ENCODE measurements at regions not wholly inside any gene's neighbourhood (a gene's known extent, or its start where the extent isn't known, plus 50 kb on each side); places are given as distances from the start of the nearest gene placed in this dataset.

DNA sequence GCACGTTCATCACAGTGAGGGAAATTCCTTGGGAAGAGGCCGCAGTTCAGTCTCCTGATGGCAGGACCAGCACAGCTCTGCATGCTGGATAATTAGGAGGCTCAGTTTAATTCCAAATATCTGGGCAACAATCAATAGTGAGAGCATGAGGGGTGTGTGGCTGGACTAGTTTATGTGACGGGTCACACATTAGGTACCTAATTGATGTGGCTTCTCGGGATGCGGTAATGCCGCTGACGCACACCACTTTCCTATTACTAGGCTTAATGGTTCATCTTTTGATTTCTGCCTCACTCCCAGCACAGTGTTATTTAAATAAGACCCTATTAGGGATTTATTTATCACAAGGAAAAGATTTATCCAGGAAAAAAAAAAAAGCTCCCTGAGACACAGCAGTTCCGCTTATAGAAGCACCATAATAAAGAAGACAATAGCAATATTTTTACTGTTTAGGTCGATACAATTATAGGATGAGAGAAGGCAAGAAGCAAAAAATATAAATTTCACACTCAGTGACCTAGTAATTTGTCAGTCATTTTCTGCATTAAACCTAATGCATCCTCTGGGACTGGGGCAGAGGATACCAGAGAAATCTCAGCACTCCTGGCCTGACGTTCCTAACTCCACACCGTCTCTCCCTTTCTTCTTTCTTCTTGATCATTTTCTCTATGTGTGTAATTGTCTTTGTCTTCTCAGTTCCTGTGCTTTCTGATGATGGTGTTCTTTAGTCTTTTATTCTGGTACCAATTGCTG is 264.7 kb upstream of the SLC14A2 start:
- H3K27ac ChIP-seq (ENCODE audit: low read length in 2 of 2), result no peak overlapping the region
- WGBS (ENCODE audit: insufficient coverage), result no CpG with 5 or more reads among the region's 11 CpGs
- ATAC-seq (ENCODE audit: low read depth), result no peak

DNA sequence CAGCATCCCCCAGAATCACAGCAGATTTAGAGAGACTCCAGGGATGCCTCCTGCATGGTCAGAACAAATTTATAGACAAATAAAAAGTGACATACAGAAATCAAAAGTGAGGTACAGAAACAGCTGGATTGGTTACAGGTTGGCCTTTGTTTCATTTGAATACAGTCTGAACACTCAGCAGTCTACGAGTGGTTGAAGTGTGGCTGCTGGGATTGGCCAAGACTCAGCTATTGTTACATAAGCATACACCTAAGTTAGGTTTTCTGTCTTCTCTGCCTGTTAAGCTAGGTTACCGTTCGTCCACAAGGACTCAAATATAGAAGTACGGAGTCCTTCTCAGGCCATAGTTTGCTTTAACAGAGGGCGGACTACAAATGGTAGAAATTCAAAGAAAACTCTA is 262.4 kb upstream of the SLC14A2 start:
- H3K36me3 ChIP-seq (replicated peaks in 1 of 2; ENCODE audit: control extremely low read depth in 1 of 2, control insufficient read depth in 1 of 2, extremely low read depth in 1 of 2, insufficient read depth in 2 of 2, low read length in 1 of 2), result no peaks in the 10 kb centered on the region
- no peaks in the 10 kb centered on the region for H3K79me2 ChIP-seq (ENCODE audit: control insufficient read depth, insufficient read depth, low read length)
- Mint-ChIP-seq H3K4me3 (no peak overlapping the region), H3K27ac (no peak overlapping the region), H3K4me1 (no peaks in the 10 kb centered on the region), H3K27me3 (peaks cover 15% of the 10 kb centered on the region), H3K9me3 (ENCODE audit: insufficient read depth) (no peaks in the 10 kb centered on the region)
- no peaks in the 10 kb centered on the region for H4K20me1 ChIP-seq (ENCODE audit: control insufficient read depth, insufficient read depth, low read length, poor library complexity, severe bottlenecking)
- no CpG with 5 or more reads among the region's 5 CpGs for WGBS (ENCODE audit: insufficient coverage)
- no peak overlapping the region for H3K4me2 ChIP-seq (replicated peaks; ENCODE audit: low read depth, low read length, poor library complexity, severe bottlenecking)
- H2AFZ ChIP-seq (ENCODE audit: insufficient read depth, low read depth, low read length, poor library complexity, severe bottlenecking), result no peak overlapping the region
- no peak overlapping the region for H3K27ac ChIP-seq (ENCODE audit: low read length in 2 of 2)
- intact Hi-C loops (cut with micrococcal nuclease), result loop anchor here (10.0 kb wide), 1 partner anchor 678 kb away; no protein-coding TSS in a partner anchor
- no peak overlapping the region for H3K9ac ChIP-seq (ENCODE audit: low read length)
- no peak for ATAC-seq (ENCODE audit: low read depth)
- no peak overlapping the region for H3K4me3 ChIP-seq (ENCODE audit: control extremely low read depth in 1 of 5, extremely low read depth in 1 of 5, insufficient read depth in 1 of 5, low read depth in 2 of 5, low read length in 4 of 5)
- TF ChIP-seq EZH2 (IDR thresholded peaks at IDR 0.05; ENCODE audit: borderline replicate concordance, insufficient read depth, low read depth, low read length, poor library complexity, severe bottlenecking), result no peak
- TF ChIP-seq, protein P1, sequence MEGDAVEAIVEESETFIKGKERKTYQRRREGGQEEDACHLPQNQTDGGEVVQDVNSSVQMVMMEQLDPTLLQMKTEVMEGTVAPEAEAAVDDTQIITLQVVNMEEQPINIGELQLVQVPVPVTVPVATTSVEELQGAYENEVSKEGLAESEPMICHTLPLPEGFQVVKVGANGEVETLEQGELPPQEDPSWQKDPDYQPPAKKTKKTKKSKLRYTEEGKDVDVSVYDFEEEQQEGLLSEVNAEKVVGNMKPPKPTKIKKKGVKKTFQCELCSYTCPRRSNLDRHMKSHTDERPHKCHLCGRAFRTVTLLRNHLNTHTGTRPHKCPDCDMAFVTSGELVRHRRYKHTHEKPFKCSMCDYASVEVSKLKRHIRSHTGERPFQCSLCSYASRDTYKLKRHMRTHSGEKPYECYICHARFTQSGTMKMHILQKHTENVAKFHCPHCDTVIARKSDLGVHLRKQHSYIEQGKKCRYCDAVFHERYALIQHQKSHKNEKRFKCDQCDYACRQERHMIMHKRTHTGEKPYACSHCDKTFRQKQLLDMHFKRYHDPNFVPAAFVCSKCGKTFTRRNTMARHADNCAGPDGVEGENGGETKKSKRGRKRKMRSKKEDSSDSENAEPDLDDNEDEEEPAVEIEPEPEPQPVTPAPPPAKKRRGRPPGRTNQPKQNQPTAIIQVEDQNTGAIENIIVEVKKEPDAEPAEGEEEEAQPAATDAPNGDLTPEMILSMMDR (IDR thresholded peaks at IDR 0.05), result no peak
- no peaks in the 10 kb centered on the region for H3K9me3 ChIP-seq (ENCODE audit: control extremely low read depth in 1 of 3, control insufficient read depth in 2 of 3, insufficient read depth in 1 of 3, low read length in 2 of 3)
- no peak for DNase-seq
- CTCF ChIA-PET, result no interaction called here
- POLR2A ChIA-PET, result no interaction called here
- H3K27me3 ChIP-seq (replicated peaks in 1 of 4; ENCODE audit: control extremely low read depth in 1 of 4, control insufficient read depth in 3 of 4, insufficient read depth in 4 of 4, low read length in 3 of 4), result no peaks in the 10 kb centered on the region
- H3K4me1 ChIP-seq (ENCODE audit: control insufficient read depth in 2 of 2, insufficient read depth in 2 of 2, low read length in 2 of 2), result no peaks in the 10 kb centered on the region

More for the DNA sequence above, 264.7 kb upstream of the SLC14A2 start:
- Mint-ChIP-seq H3K27ac (no peak overlapping the region), H3K27me3 (peaks cover 15% of the 10 kb centered on the region), H3K4me1 (no peaks in the 10 kb centered on the region), H3K4me3 (no peak overlapping the region), H3K9me3 (ENCODE audit: insufficient read depth) (no peaks in the 10 kb centered on the region)
- H2AFZ ChIP-seq (ENCODE audit: insufficient read depth, low read depth, low read length, poor library complexity, severe bottlenecking), result no peak overlapping the region
- H3K27me3 ChIP-seq (replicated peaks in 1 of 4; ENCODE audit: control extremely low read depth in 1 of 4, control insufficient read depth in 3 of 4, insufficient read depth in 4 of 4, low read length in 3 of 4), result no peaks in the 10 kb centered on the region
- intact Hi-C loops (cut with micrococcal nuclease), result loop anchor here (10.0 kb wide), 1 partner anchor 676 kb away; no protein-coding TSS in a partner anchor
- H3K4me3 ChIP-seq (ENCODE audit: control extremely low read depth in 1 of 5, extremely low read depth in 1 of 5, insufficient read depth in 1 of 5, low read depth in 2 of 5, low read length in 4 of 5), result no peak overlapping the region
- no peak for DNase-seq
- H3K9me3 ChIP-seq (ENCODE audit: control extremely low read depth in 1 of 3, control insufficient read depth in 2 of 3, insufficient read depth in 1 of 3, low read length in 2 of 3), result peaks cover 0 to 4% (median 0%) of the 10 kb centered on the region in 3 donors
- H3K4me2 ChIP-seq (replicated peaks; ENCODE audit: low read depth, low read length, poor library complexity, severe bottlenecking), result no peak overlapping the region
- H4K20me1 ChIP-seq (ENCODE audit: control insufficient read depth, insufficient read depth, low read length, poor library complexity, severe bottlenecking), result no peaks in the 10 kb centered on the region
- TF ChIP-seq, protein P1 (IDR thresholded peaks at IDR 0.05), result no peak
- TF ChIP-seq EZH2 (IDR thresholded peaks at IDR 0.05; ENCODE audit: borderline replicate concordance, insufficient read depth, low read depth, low read length, poor library complexity, severe bottlenecking), result no peak
- ChIA-PET POLR2A (no interaction called here), CTCF (no interaction called here)
- no peaks in the 10 kb centered on the region for H3K36me3 ChIP-seq (replicated peaks in 1 of 2; ENCODE audit: control extremely low read depth in 1 of 2, control insufficient read depth in 1 of 2, extremely low read depth in 1 of 2, insufficient read depth in 2 of 2, low read length in 1 of 2)
- no peak overlapping the region for H3K9ac ChIP-seq (ENCODE audit: low read length)
- H3K4me1 ChIP-seq (ENCODE audit: control insufficient read depth in 2 of 2, insufficient read depth in 2 of 2, low read length in 2 of 2), result no peaks in the 10 kb centered on the region
- H3K79me2 ChIP-seq (ENCODE audit: control insufficient read depth, insufficient read depth, low read length), result no peaks in the 10 kb centered on the region
